DMS114 treated with DMSO at 0.1 percent for 48 hours (cell line): ENCODE measurements at regions not wholly inside any gene's neighbourhood (a gene's known extent, or its start where the extent isn't known, plus 50 kb on each side); places are given as distances from the start of the nearest gene placed in this dataset.

Source experiments
- DNase-seq: peaks from one replicate; lab custom pipeline; 2025; ENCODE audit not compliant: unreplicated experiment; lab: John Stamatoyannopoulos, UW

DNA sequence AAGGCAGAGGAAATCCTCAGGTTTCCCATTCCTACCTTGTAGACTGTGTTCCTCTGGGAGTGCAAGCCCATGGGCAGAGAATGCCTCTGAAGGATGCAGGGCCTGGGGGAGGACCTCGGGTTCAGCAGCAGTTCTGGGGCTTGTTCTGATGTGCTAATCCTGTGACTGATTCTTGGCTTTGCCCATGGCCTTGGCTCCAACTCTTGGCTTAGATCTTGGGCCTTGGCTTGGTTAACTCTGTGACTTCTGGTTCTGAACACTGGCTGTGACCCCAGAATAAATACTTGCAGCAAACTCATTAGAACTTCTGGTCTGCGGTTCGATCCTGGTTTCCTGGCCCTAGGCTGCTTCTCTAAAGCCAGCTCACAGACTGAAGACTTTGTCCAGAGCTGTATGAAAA, 366.9 kb upstream of the ZEB2 start:
- no peak for DNase-seq

DNA sequence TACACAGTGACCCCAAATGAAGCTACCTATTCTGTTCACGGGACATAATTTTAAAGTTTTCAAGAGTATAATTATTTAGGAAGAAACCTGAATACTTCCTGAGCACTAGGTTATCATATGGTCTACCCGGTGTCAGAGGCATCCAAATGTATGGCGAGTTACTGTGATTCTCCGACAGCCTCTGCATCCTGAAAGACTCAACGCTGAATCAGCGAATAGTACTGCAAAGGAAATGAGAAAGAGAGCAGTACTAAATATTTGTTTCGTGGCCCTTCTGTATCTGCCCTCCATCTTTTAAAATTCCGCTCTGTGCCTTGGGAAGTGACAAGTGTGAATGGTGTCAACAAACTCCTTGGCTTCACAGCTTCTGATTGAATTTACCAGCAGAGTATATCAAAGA, 358.0 kb upstream of the ZEB2 start:
- DNase-seq, result no peak

DNA sequence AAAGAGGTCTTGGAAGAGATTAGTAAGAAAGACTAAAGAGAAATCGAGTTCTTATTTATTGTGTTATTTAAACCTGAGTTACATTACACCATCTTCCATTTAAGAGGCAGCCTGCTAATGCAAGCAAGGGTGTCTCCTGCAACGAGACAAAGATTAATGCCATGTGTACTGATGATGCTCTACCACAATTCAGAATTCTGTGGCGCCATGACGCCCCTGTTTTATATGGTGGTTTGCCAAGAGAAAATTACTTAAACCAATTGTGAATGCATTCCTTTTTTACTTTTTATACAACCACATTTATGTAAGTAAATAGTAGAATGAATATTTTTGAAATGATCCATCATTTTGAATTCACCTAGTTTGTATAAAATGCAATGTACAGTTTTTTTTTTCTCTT, 356.1 kb upstream of the ZEB2 start:
- no peak for DNase-seq

DNA sequence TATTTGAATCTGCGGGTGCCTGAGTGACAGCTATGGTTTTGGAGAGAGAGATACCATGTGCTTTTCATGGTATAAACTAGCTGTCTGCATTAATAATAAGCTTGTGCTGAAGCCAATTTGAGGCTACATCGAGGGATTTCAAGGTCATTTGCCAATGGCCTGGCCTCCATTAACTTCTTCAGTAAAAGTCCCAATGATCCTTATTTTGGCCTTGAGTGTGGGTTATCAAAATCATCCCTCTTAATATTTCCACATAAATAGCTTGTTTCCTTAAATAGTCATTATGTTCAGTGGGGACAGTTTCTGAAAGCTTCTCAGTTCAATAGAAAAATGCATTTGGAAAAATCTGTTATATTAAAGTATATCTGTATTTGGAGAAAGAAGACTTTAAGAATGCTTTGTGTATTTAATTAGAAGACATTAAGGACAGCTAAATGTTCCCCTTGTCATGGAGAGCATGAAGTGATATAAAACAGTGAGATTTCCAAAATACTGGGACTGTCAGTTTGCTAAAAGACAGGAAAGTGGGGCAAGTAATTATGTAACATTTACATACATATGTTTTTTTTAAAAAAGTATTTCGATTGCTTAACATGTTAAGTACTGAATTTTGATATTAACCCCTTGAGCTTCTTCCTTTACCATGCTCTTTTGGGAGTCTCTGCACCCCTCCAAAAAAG, 355.5 kb upstream of the ZEB2 start:
- no peak for DNase-seq

DNA sequence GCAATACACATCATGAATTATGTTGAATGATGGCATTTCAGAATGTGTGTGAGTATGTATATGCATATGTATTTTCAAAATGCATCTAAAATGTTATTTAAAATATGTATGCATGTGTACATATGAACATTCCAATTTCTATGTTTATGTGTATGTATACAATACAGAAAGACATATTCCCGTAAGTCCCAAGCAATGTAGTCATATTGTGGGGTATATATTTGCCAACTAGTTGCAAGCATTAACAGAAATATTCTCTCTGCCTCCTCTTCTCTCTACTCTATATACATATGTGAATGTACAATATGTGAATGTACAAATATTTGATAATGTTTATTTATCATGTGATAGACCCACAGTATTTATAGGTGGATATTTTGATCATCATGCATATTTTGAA, 345.8 kb upstream of the ZEB2 start:
- DNase-seq, result no peak

DNA sequence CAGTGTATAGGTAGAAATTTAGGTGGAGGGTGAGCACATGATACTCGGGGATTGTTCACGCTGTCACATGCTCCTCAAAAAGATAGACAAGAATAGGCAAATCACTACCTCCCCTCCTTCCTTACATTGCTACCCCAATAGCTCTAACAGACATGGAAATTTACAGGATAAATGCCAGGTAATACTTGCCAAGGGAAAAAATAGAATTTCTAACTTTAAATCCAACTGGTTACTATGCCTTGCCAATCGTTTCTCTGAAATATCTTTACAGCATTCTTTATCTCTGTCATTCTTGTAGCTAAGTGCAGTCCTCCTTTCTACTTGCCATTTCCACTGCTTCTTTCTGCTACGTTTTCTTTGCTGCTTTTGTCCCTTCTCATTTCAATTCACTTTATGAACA, 339.8 kb upstream of the ZEB2 start:
- no peak for DNase-seq

DNA sequence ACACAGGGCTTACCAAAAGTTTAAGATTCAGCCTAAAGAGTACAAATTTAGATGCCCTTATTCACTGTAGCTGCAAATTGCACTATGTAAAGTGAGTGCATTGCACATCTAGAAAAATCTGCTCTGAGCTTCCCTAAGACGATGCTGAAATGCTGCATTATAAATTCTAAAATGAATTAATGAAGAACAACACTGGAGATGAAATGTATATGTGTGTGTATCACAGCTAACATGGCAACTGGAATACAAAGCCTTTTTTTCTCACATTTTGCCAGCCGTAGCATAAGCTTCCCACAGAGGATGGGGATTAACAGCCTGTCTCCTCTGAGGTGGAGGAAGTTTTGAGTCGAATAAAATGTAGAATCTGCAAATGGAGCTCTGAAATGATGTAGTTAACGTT, 338.3 kb upstream of the ZEB2 start:
- no peak for DNase-seq

DNA sequence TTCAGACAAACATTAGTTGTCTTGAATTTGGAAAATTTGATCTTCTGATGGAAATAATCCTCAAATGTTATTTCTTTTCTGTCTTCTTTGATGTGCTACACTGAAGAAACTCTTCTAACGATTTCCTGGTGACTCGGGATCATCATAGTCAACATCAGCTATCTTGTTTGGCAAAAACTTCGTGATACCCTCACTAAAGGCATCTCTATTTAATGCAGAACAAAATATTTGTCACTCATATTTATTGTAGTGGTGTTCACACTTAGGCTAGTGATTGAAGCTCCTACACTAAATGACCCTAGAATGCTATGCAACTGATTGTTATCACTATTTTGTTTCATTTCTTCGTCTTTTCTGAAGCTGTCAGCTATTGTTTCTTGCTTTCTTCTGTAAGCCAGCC, 334.7 kb upstream of the ZEB2 start:
- DNase-seq, result no peak

DNA sequence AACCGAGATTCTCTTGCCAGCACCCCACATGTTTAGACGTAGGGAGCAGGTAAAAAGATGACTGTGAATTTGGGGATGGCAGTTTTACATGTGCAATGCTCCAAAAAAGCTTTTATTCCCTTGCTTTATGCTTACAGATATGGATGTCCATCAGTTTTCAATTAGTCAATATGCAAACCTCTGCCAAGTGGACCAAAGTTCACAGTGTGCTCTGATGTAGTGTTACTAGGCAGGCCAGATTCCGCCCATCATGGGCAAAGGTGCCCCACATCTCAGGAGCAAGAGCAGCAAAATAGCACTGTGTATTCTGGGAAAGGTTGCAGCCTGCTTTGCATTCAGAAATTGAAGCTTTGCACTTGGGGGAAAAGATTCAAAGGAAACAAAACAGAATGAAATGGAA, 329.7 kb upstream of the ZEB2 start:
- no peak for DNase-seq

DNA sequence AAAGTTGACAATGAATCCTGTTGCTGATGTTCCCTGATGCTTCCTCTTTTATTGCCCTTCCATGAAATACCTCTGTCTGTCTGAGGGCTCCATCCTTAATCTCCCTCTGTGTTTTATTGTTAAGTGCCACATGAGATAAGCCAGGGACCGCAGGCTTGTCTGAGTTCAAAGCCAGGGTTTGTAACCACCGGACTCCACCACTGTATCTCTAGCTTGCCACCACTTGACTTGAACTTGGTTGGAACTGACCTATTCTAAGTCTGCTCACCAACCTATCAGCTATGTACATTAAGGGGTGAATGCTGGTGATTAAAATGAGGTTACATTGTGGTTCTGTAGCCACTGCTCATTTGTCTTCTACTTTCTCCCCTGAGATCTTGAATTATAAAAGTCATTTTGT, 328.5 kb upstream of the ZEB2 start:
- no peak for DNase-seq

DNA sequence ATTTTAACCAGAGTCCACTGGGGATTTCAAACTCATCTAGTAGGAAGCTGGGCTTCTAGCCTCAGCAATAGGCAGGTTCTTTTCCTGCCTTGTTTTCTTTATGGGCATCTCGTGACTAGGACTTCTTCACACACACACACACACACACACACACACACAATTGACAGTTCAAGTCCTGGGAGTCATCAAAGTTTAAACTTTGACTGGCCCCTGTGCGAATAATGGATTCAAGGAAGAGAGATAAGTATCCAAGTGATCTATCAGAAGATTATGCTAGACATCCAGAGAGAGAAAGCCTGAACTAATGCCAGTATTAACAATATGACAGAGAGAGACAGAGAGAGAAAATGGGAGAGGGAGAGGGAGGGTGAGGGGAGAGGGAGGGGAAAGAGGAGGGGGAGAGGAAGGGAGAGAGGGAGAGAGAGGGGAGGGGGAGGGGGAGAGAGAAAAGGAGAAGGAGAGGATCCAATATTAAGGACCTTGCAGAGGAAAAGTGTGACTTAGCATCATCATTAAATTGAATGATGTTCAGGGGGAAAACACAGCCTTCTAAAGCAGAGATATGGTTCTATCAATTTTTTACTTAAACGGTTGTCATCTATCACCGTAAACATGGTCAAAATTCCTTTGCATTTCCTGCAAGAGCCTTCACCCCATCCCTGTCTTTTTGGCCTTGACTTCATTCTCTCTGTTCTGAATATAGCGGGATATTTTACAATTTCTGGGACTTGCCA, 327.6 kb upstream of the ZEB2 start:
- DNase-seq, result no peak

DNA sequence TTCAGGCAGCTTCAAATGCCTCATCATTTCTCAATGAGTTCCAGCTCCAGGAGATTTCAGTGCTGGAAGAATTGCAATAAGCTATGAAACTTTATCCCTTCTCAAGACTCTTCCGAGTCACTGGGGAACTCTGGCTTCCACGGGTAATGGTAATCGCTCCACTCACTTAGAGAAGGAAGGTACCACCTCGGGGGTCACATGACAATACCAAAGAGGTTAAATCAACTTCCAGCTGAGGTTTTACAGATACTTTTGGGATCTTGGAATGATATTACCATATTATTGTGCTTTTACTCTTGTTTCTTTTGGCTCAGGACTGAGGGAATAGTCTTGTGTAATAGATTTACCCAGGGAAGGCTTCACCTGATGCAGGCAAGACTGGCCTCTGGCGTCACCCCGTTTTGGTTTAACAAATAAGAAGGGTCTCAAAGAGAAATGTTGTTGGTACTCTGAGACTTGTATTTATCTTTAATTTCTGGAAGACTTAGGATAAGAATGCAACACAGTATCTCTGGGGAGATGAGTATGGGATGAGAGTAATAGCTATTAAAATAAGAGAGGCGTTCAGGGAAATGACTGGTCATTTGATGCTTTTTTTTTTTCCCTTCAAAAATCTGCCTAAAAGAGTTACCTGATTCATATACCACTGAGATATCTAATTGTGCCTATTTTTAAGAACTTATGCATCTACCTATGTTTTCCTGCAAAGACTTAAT, 316.9 kb upstream of the ZEB2 start:
- DNase-seq, result peak; percentile 52

DNA sequence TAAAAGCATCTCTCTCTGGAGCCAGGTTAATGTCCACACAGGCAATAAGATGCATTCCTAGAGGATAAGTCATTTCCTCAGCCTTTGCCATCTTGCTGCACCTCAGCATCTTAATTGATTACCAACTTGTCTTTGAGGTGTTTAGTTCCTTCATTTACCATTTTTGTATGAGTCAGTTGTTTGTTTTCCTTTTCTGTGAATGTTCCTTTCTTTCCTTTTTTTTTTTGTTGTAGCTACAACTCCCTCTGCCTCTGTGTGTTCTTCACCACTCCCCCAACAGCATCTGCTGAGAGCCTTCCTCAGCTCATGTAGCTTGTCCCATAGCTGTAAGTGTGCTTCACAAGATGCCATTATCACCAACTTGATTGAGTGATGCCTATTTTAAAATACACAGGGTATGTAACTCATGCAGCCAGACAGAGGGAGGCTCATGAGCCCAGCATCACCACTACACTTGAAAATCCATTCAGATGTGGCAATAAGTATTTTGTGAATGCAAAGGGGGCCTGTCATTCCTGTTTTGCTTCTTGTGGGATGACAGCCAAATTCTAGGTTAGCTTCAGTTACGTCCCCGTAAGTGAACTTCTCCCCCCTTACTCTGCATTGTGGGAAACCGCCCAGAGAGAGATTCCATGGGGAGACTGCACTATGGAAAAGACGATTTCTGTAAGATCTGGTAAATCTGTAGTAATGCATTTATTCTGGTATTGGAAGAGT, 315.9 kb upstream of the ZEB2 start:
- DNase-seq, result no peak

DNA sequence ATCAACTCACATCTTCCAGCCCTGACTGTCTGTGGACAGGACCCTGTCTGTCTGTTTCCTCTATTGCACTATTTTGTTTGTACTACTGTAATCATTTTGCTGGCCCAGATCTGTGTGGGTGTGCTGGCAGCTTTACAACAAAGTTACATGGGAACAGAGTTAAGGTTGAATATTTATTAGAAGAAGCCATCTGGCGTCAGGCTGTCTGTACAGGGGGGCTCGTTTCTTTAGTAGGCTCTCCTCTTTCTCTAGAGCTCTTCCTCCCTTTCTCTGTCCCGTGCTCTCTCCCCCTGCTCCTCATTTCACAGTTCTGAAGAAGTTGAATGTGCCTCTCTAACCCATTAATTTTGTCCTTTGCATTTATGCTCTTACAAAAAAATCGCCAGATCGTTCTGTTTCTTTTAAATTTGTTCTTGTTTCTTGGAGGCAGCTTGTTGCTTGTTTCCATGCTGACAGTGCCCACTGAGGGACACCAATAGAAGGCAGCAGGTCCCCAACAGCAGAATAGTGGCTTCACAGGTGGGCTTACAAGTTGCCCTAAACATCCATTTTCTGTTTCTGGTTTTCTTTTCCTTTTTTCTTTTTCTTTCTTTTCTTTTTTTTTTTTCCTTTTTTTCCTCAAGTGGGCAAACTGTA, 315.2 kb upstream of the ZEB2 start:
- DNase-seq, result no peak

DNA sequence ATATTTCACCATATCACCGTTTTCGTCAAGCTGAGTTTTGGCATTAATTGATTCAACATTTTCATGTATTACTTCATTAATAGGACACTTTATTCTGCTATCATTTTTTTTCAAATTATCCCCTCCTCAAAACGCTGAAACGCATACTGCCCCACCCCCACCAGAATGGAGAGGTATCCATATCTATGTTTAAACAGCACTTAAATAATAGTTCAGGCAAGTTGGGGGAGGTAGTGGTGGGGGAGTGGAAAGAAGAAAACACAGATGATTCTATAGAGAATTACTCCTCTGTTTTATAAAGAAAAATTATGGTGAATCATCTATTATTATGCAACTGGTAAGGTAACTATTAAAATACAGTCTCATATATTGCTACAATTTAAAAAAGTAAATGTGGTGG, 314.4 kb upstream of the ZEB2 start:
- no peak for DNase-seq

DNA sequence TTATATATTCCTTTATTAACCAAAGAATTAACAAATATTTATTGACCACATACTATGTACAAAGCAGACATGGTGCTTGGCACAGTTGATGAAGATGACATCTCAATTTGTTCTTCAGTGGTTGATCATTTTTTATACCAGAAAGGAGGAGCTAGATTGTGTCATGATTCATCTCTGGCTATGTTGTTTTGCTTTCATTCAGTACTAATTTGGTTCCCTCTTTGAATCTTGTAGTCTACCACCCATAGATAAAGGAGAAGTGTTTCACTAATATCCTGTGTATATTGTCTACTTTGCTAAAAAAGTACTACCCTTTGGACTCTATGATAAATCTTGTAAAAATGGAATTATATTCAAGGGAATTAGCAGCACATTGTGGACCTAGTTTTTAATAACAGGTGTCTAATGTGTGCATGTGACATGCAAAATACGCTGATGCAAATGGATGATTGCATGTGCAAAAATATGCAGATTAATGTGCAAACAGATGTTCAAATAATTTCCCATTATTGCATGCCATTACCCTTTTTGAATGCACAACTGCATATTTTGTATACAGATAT, 313.2 kb upstream of the ZEB2 start:
- no peak for DNase-seq

DNA sequence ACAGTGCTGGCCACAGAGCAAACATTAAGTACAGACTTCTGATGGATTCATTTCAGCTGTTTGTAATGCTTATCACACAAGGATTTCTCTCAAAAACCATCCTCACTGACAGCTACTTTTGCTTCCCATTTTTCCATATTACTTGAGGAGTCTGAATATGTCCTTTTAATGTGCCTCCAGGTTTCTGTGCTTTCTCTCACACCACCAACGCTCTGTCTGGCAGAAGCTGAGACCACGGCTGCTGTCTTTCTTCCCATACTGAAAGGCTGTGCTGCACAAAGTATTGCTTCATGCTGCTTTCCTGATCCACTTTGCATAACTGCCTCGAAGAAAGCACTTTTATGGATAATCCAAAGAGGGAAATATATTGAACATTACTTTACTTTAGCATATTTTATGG, 312.1 kb upstream of the ZEB2 start:
- DNase-seq, result no peak

DNA sequence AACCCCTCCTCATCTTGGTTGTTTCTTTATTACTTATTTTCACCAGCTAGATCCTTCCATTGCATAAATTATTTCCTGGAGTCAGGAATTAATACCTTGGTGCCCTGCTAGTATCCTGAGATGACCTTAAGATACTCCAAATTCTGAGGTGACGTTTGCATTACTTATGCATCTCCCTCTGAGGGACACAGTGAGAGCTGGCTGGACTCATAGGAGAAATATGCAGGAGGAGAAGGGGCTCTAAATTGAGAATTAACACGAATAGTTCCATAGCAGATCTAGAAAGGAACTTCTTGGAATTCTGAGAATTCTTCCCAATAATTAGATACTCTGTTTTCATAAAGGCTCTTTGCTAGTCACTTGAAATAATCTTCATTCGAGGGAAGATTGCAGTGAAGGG, 310.6 kb upstream of the ZEB2 start:
- DNase-seq, result peak; percentile 61

DNA sequence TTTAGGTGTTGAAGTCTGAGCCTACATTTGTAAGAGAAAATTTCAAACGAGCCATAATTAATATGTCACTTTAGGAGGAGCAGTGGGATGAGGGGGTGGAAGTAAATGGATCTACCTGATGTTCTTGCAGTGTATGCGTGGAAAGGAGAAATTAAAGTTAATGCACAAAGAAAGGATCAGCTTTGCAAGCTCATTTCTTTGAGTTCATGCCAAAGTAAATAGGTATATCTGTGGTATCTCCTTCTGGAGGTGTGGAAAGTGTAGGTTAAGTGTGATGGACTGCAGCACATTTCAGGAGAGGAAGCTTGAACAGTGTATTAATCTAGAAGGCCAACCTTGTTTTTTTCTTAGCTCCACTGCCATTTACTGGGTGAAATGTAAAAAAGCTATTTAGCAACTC, 307.5 kb upstream of the ZEB2 start:
- no peak for DNase-seq

DNA sequence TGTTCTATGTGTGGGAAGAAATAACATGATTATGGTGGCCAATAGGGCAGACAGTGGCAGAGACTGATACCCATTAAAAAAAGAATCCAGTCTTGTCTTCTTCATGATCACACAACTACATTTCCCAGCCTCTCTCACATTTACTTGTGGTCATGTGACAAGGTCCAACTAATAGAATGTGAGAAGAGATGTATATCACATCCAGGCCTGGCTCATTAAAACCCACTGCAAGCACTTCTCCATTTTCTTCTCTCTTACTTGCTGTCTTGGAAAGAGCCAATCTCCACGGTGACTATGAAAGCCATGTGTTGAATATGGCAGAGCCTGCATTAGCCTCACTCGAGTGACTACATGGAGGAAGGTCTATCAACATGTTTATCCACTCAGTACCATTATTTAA, 306.2 kb upstream of the ZEB2 start:
- DNase-seq, result no peak
